ENCODE measurements at regions not wholly inside any gene's neighbourhood (a gene's known extent, or its start where the extent isn't known, plus 50 kb on each side); places are given as distances from the start of the nearest gene placed in this dataset.

- TF ChIP-seq BHLHE40 (IDR thresholded peaks at IDR 0.05; ENCODE audit: borderline replicate concordance in 1 of 2, low read depth in 2 of 2, low read length in 1 of 2): no peak
- no peak for TF ChIP-seq POLR2AphosphoS5 (IDR thresholded peaks at IDR 0.05; ENCODE audit: low read length)
- no peak for TF ChIP-seq YY1 (IDR thresholded peaks at IDR 0.05; ENCODE audit: low read depth, low read length)
These were observed 244.8 kb upstream of the DMRT1 start for GRCh38 chr9:596703-597102.

All from GM12878 (cell line).